LNCaP clone FGC (cell line): ENCODE measurements at regions not wholly inside any gene's neighbourhood (a gene's known extent, or its start where the extent isn't known, plus 50 kb on each side); places are given as distances from the start of the nearest gene placed in this dataset.

Source experiments
- DNase-seq: peaks from one replicate; pipeline ENCODE4 v3.0.0-alpha.2; 2011; ENCODE audit warnings: low read depth
- H3K4me3 ChIP-seq: 2 replicates; pipeline ENCODE4 v1.5.1; 2011; ENCODE audit warnings: mild to moderate bottlenecking, low read depth, low read length, control low read depth
- TF ChIP-seq, protein P1 (sequence below): IDR thresholded peaks from 2 replicates; pipeline ENCODE4 v1.5.1; 2012; ENCODE audit warnings: mild to moderate bottlenecking; ENCODE audit not compliant: control insufficient read depth, insufficient read depth; ENCODE audit errors: extremely low read depth

DNA sequence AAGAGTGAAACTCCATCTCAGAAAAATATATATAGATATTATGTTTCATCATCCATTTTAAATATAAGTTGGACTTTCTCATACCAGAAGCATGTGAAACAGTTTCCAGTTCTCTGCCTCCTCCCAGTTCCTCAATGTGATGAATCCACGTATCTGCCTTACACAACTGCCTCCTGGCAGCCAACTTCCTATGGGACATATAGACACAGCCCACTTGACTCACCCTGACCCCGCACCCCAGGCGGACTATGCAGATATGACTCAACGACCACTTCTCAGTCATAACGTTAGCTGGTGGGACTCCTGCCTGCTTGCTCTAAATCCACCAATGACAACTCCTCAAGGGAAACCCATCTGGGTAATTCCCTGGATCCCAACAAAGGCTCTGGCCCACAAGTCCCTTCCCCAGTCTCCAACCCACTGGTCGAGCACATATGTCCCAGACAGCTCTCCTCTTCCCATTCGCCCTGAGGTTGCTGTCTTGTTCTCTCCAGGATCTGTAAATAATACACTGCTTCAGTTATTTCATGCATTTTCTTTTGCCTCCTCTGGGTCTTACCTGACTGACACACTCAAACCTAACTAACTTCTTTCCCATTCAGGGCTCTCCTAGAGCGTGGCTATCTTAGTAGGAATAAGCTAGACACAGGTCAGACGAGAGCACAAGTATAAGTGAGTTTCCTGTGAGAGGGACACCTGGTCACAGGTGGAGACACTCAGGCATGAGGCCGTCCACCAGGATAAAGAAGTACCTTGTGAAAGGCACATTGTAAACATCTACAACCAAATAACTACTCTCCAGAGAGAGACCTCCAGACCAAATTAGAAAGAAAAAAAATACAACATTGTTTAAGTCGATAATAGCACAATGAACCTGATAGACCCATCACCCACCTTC, 548.5 kb downstream of the CD83 start:
- TF ChIP-seq, protein P1, sequence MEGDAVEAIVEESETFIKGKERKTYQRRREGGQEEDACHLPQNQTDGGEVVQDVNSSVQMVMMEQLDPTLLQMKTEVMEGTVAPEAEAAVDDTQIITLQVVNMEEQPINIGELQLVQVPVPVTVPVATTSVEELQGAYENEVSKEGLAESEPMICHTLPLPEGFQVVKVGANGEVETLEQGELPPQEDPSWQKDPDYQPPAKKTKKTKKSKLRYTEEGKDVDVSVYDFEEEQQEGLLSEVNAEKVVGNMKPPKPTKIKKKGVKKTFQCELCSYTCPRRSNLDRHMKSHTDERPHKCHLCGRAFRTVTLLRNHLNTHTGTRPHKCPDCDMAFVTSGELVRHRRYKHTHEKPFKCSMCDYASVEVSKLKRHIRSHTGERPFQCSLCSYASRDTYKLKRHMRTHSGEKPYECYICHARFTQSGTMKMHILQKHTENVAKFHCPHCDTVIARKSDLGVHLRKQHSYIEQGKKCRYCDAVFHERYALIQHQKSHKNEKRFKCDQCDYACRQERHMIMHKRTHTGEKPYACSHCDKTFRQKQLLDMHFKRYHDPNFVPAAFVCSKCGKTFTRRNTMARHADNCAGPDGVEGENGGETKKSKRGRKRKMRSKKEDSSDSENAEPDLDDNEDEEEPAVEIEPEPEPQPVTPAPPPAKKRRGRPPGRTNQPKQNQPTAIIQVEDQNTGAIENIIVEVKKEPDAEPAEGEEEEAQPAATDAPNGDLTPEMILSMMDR: no peak
- H3K4me3 ChIP-seq: no peak overlapping the region
- DNase-seq: no peak

DNA sequence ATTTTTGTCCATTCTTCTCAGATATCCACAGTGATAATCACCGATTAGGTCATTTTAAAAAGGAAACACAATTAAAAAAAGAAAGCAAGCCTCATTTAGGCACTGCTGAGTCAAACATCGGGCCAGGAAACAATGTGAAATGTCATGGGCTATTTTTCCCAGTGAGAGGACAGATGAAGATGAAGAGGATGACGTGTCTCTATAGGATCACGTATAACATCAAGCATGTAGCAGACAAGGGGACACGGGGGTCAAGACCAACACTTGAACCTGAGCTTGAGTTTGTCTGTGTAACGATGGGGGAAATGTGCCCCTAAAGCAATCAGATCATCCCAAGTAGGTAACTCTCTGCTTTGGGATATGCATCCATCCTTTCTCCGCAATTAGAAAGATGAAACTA, 553.2 kb downstream of the CD83 start:
- TF ChIP-seq, protein P1: no peak
- H3K4me3 ChIP-seq: no peak overlapping the region
- DNase-seq: no peak

DNA sequence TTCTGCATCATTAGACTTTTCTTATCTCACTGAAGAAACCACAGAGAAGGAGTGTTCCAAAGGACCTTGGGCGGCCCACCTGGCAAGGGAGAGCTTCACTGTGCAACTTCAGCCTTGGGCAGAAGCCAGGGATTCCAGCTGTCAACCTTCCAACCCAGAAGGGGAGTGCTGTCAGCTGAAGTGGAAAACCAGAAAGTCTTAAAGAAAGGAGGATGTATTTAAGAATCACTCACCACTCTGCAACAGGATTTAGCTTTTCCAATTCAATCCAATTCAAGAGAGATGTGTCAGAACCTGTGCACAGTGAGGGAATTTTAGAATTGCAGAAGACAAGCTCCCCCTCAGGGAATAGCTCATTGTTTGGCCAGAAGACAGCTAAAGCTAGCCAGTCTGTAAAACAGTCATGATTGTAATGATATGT, 553.7 kb downstream of the CD83 start:
- no peak overlapping the region for H3K4me3 ChIP-seq
- TF ChIP-seq, protein P1: no peak
- DNase-seq: no peak

DNA sequence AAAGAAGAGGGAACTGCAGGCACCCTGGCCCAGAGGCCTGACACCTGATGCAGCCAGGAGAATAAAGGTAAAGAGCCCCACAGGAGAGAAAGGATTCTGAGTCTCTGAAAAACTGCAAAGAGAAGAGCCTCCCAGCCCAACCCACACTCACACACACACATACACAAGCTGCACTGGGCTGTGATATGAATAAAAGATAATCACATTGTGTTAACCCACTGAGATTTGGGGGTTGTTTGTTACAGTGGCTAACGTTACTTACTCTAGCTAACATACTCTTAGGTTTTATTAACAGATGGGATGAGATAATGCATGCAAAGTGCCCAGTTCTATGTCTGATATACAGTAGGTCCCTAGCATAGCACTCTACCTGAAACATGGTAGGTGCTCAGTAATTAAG, 554.4 kb downstream of the CD83 start:
- TF ChIP-seq, protein P1: no peak

DNA sequence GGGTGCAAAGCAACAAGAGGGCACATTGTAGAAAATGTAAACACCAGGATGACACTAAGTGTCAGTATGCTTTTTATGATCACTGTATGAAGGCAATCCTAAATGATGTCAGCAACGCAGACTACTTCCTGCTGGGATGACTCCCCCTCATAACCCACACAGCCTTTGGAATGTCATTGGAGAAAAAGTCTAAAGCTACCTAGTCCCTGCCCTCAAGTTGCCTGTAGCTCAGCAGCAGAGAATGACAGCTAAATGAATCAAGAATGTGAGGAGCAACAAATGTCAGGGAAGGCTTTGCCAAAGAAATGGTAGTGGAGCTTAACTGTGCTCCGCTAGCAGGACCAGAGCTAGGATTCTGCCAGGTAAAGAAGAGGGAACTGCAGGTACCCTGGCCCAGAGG, 555.6 kb downstream of the CD83 start:
- TF ChIP-seq, protein P1: no peak
- DNase-seq: no peak
- H3K4me3 ChIP-seq: no peak overlapping the region

More for the DNA sequence above, 554.4 kb downstream of the CD83 start:
- no peak for DNase-seq
- no peak overlapping the region for H3K4me3 ChIP-seq

DNA sequence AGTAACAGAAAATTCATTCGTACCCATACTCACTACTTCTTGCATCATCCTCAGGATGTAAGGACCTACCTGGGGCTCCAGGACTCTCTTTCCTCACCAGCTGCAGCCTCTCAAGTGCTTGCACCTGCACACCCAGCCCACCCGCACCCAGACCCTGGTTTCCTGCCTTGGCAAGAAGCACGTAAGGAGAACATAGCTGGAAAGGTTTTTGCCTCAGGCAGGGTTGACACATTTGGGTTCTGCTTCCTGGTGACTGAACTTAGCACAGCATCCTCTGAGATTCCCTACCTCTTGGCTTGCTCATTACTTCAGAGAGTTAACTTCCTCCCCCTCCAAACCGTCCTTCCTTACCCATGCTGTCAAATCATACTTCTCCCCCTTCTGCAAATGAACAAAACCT, 556.9 kb downstream of the CD83 start:
- TF ChIP-seq, protein P1: no peak
- DNase-seq: no peak
- no peak overlapping the region for H3K4me3 ChIP-seq
